Thymus (tissue), 11 donors: ENCODE measurements at regions not wholly inside any gene's neighbourhood (a gene's known extent, or its start where the extent isn't known, plus 50 kb on each side); places are given as distances from the start of the nearest gene placed in this dataset.

Experiments used
- DNase-seq, 9 donors: peaks; one replicate each; pipeline ENCODE4 v3.0.0-alpha.2; 2013; ENCODE audit warnings: low spot score in 9 of 9, low read depth in 6 of 9, missing footprints in 1 of 9
- H3K27ac ChIP-seq, 2 donors: one replicate each; pipeline ENCODE4 v1.5.1; 2013; ENCODE audit warnings: control low read depth in 1 of 2, low read depth in 1 of 2, low read length in 1 of 2, mild to moderate bottlenecking in 1 of 2, moderate library complexity in 1 of 2
- H3K27me3 ChIP-seq, 2 donors: one replicate each; pipeline ENCODE4 v1.5.1; 2013; ENCODE audit warnings: low read length in 1 of 2; ENCODE audit not compliant: control insufficient read depth in 2 of 2, insufficient read depth in 1 of 2
- H3K36me3 ChIP-seq, 2 donors: one replicate each; pipeline ENCODE4 v1.5.1; 2013; ENCODE audit warnings: low read length in 1 of 2, mild to moderate bottlenecking in 1 of 2, moderate library complexity in 1 of 2; ENCODE audit not compliant: control insufficient read depth in 2 of 2, insufficient read depth in 2 of 2
- H3K4me1 ChIP-seq, 2 donors: one replicate each; pipeline ENCODE4 v1.5.1; 2013; ENCODE audit warnings: low read length in 2 of 2; ENCODE audit not compliant: control insufficient read depth in 2 of 2, insufficient read depth in 2 of 2
- H3K4me3 ChIP-seq, 2 donors: one replicate each; pipeline ENCODE4 v1.5.1; 2013; ENCODE audit warnings: low read length in 2 of 2, control low read depth in 1 of 2, mild to moderate bottlenecking in 1 of 2
- H3K9me3 ChIP-seq, 2 donors: one replicate each; pipeline ENCODE4 v1.5.1; 2013; ENCODE audit warnings: low read length in 1 of 2, mild to moderate bottlenecking in 1 of 2; ENCODE audit not compliant: control insufficient read depth in 2 of 2, insufficient read depth in 1 of 2
- WGBS: extraction: QIAGEN DNeasy Blood & Tissue Kit; methylation state at CpG from one replicate; pipeline ENCODE4 v1.1.7; 2013; 5-methylcytosine and 5-hydroxymethylcytosine counted together
- donor health status: healthy.

DNA sequence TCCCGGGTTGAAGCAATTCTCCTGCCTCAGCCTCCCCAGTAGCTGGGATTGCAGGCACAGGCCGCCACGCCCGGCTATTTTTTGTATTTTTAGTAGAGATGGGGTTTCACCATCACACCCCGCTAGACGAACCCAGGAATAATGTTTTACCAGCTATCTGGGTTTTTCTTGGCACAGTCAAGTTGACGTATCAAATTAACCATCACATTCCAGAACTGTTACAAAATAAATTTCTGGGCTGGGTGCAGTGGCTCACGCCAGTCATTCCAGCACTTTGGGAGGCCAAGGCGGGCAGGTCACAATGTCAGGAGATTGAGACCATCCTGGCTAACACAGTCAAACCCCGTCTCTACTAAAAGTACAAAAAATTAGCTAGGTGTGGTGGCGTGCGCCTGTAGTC lies 501.2 kb downstream of the SHISA9 start:
- H3K4me3 ChIP-seq: no peak overlapping the region

GRCh38 chr16:13403326-13403725 lies 501.9 kb downstream of the SHISA9 start:
- no peak overlapping the region for H3K27ac ChIP-seq
- no peaks in the 10 kb centered on the region for H3K4me1 ChIP-seq
- H3K27me3 ChIP-seq: no peaks in the 10 kb centered on the region
- no peak for DNase-seq
- H3K36me3 ChIP-seq: no peaks in the 10 kb centered on the region
- no peak overlapping the region for H3K4me3 ChIP-seq
- no peaks in the 10 kb centered on the region for H3K9me3 ChIP-seq

More for the DNA sequence above, 501.2 kb downstream of the SHISA9 start:
- H3K36me3 ChIP-seq: no peaks in the 10 kb centered on the region
- H3K27me3 ChIP-seq: no peaks in the 10 kb centered on the region
- 87% methylated on average over 12 of the region's 12 CpGs for WGBS
- no peak for DNase-seq
- no peaks in the 10 kb centered on the region for H3K9me3 ChIP-seq
- H3K27ac ChIP-seq: no peak overlapping the region
- no peaks in the 10 kb centered on the region for H3K4me1 ChIP-seq

DNA sequence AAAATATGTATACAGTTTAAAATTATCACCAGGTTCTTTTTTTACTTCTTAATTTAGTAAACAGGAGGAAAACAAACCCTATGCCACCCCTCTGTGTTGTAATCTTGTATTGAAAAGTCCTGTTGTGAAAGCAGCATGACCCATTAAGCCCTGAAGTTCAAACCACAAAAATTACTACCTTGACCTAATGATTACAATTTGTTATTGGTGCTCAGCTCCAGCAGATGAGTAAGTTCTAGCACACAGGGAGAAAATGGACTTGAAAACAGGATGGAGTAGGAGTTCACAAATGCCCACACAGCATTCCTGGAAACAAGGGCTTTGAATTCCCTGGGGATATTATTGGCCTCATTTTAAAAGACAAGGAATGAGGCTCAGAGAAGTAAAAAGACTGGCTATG lies 505.8 kb upstream of the ERCC4 start:
- DNase-seq: no peak
- Histone ChIP-seq H3K9me3 (no peaks in the 10 kb centered on the region), H3K4me1 (no peaks in the 10 kb centered on the region), H3K27ac (no peak overlapping the region), H3K36me3 (no peaks in the 10 kb centered on the region), H3K4me3 (no peak overlapping the region), H3K27me3 (no peaks in the 10 kb centered on the region)

DNA sequence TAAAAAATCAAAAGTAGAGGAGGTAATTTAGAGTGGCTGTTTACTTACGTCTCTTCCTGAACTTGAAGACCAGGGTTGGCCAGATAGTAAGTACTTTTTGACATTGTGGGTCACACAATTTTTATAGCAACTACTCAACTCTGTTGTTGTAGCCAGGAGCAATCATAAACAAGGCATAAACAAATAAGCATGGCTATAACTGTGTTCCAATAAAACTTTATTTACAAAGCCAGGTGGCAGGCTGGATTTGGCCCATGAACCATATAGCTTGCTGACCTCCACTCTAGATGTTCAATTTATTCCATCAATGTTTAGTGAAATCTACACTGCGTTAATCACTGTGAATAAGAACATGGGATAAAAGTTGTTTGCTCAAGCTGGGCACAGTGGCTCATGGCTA lies 500.4 kb upstream of the ERCC4 start:
- Histone ChIP-seq H3K27ac (no peak overlapping the region), H3K4me3 (no peak overlapping the region), H3K9me3 (no peaks in the 10 kb centered on the region), H3K36me3 (no peaks in the 10 kb centered on the region), H3K4me1 (no peaks in the 10 kb centered on the region), H3K27me3 (no peaks in the 10 kb centered on the region)
- 97% methylated on average over 2 of the region's 2 CpGs for WGBS
- DNase-seq: no peak

GRCh38 chr16:13421726-13422125 lies 498.2 kb upstream of the ERCC4 start:
- Histone ChIP-seq H3K27ac (no peak overlapping the region), H3K36me3 (no peaks in the 10 kb centered on the region), H3K9me3 (no peaks in the 10 kb centered on the region), H3K4me3 (no peak overlapping the region), H3K27me3 (no peaks in the 10 kb centered on the region), H3K4me1 (no peaks in the 10 kb centered on the region)
- no peak for DNase-seq
- 73% methylated on average over 3 of the region's 3 CpGs for WGBS

DNA sequence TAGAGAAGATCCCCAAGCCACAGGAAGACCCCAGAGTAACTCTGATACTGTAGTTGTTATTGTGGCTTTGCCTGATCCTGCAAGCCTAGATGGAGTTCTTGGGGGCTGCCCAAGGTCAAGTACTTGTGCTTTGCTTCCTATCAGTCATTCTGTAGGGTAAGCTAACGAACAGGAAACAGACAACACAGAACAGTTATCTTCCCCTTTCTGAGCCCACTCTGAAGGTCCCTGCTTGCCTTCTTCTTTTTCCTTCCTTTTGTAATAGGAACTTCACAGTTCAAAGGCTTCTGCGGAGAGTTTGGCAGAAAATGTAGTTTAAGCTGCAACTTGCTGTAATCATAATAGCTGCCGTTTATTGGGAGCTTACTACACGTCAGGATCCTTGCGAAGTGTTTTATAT lies 494.1 kb upstream of the ERCC4 start:
- Histone ChIP-seq H3K4me1 (no peaks in the 10 kb centered on the region), H3K9me3 (no peaks in the 10 kb centered on the region), H3K4me3 (no peak overlapping the region), H3K27ac (no peak overlapping the region), H3K27me3 (no peaks in the 10 kb centered on the region), H3K36me3 (no peaks in the 10 kb centered on the region)
- 6% methylated on average over 5 of the region's 5 CpGs for WGBS
- no peak for DNase-seq

GRCh38 chr16:13426269-13426668 lies 493.7 kb upstream of the ERCC4 start:
- no peaks in the 10 kb centered on the region for H3K27me3 ChIP-seq
- peak in 2 of 9 donors; percentile 7 to 22 for DNase-seq
- H3K4me1 ChIP-seq: no peaks in the 10 kb centered on the region
- no peak overlapping the region for H3K27ac ChIP-seq
- WGBS: 53% methylated on average over 6 of the region's 6 CpGs
- H3K9me3 ChIP-seq: no peaks in the 10 kb centered on the region
- no peaks in the 10 kb centered on the region for H3K36me3 ChIP-seq
- no peak overlapping the region for H3K4me3 ChIP-seq

GRCh38 chr16:13426736-13427135 lies 493.2 kb upstream of the ERCC4 start:
- Histone ChIP-seq H3K4me3 (no peak overlapping the region), H3K9me3 (no peaks in the 10 kb centered on the region), H3K27me3 (no peaks in the 10 kb centered on the region), H3K36me3 (no peaks in the 10 kb centered on the region), H3K27ac (no peak overlapping the region), H3K4me1 (no peaks in the 10 kb centered on the region)
- DNase-seq: no peak
- WGBS: 95% methylated on average over 4 of the region's 4 CpGs

DNA sequence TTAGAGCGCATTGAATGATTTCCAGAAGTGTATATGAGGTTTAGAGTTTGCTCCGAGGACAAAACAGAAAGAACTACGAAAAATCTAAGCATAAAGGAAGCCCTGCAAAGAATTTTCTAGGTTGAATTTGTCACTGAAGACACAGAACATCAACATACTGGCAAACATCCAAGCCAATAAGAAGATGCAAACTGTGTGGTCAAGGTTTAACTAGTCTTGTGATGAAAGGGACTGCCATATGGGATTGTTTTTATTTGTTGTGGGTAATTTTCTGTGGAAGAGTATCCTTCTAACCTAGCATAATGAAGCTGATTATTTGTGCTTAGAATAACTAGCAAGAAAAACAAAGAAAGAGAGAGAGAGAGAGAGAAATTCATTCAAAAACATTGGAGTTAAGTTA lies 492.0 kb upstream of the ERCC4 start:
- Histone ChIP-seq H3K4me1 (no peaks in the 10 kb centered on the region), H3K27me3 (no peaks in the 10 kb centered on the region), H3K9me3 (no peaks in the 10 kb centered on the region), H3K4me3 (no peak overlapping the region), H3K36me3 (no peaks in the 10 kb centered on the region), H3K27ac (no peak overlapping the region)
- 78% methylated on average over 3 of the region's 3 CpGs for WGBS
- DNase-seq: no peak

- Histone ChIP-seq H3K4me1 (no peaks in the 10 kb centered on the region), H3K27ac (no peak overlapping the region), H3K36me3 (no peaks in the 10 kb centered on the region), H3K4me3 (no peak overlapping the region), H3K9me3 (no peaks in the 10 kb centered on the region), H3K27me3 (no peaks in the 10 kb centered on the region)
- DNase-seq: no peak
- 90% methylated on average over 1 of the region's 1 CpG for WGBS
Measured at GRCh38 chr16:13429416-13429815, 490.5 kb upstream of the ERCC4 start.
